Subcutaneous abdominal adipose tissue (tissue), 5 donors: ENCODE measurements at regions not wholly inside any gene's neighbourhood (a gene's known extent, or its start where the extent isn't known, plus 50 kb on each side); places are given as distances from the start of the nearest gene placed in this dataset.

ENCODE experiments used
- H3K27ac ChIP-seq: one replicate; pipeline ENCODE4 v1.7.0; 2013; ENCODE audit warnings: low read depth, mild to moderate bottlenecking, inconsistent platforms, low read length, moderate library complexity
- H3K27me3 ChIP-seq, 5 donors: one replicate each; pipeline ENCODE4 v1.7.0; 2013; ENCODE audit warnings: low read length in 5 of 5, inconsistent platforms in 1 of 5; ENCODE audit not compliant: control insufficient read depth in 5 of 5, insufficient read depth in 4 of 5
- H3K36me3 ChIP-seq, 5 donors: one replicate each; pipeline ENCODE4 v1.7.0; 2013; ENCODE audit warnings: low read length in 5 of 5; ENCODE audit not compliant: control insufficient read depth in 5 of 5, insufficient read depth in 5 of 5
- H3K4me1 ChIP-seq, 5 donors: one replicate each; pipeline ENCODE4 v1.7.0; 2013; ENCODE audit warnings: low read length in 5 of 5, mild to moderate bottlenecking in 3 of 5, moderate library complexity in 1 of 5; ENCODE audit not compliant: control insufficient read depth in 5 of 5, insufficient read depth in 5 of 5
- H3K4me3 ChIP-seq, 5 donors: one replicate each; pipeline ENCODE4 v1.7.0; 2013; ENCODE audit warnings: low read length in 5 of 5, low read depth in 1 of 5
- H3K9ac ChIP-seq, 5 donors: one replicate each; pipeline ENCODE4 v1.7.0; 2013; ENCODE audit warnings: low read length in 5 of 5, mild to moderate bottlenecking in 4 of 5, moderate library complexity in 3 of 5
- H3K9me3 ChIP-seq, 5 donors: one replicate each; pipeline ENCODE4 v1.7.0; 2013; ENCODE audit warnings: low read length in 5 of 5; ENCODE audit not compliant: control insufficient read depth in 5 of 5
- donor health status: healthy.
- donor health status: healthy.
- donor health status: healthy.
- donor health status: healthy.
- donor health status: healthy.

GRCh38 chr12:91556909-91557308 lies 374.3 kb upstream of the DCN start:
- no peak overlapping the region for H3K4me3 ChIP-seq
- H3K27me3 ChIP-seq, result peaks cover 0 to 3% (median 0%) of the 10 kb centered on the region in 5 donors
- no peak overlapping the region for H3K27ac ChIP-seq
- no peak overlapping the region for H3K9ac ChIP-seq
- H3K9me3 ChIP-seq, result peaks cover 0 to 3% (median 0%) of the 10 kb centered on the region in 5 donors
- H3K36me3 ChIP-seq, result no peaks in the 10 kb centered on the region
- H3K4me1 ChIP-seq, result no peaks in the 10 kb centered on the region

GRCh38 chr12:91555436-91556415 lies 373.1 kb upstream of the DCN start:
- Histone ChIP-seq H3K9ac (no peak overlapping the region), H3K4me3 (no peak overlapping the region), H3K27ac (no peak overlapping the region), H3K9me3 (peaks cover 0 to 3% (median 0%) of the 10 kb centered on the region in 5 donors), H3K4me1 (no peaks in the 10 kb centered on the region), H3K36me3 (no peaks in the 10 kb centered on the region), H3K27me3 (peaks cover 0 to 3% (median 0%) of the 10 kb centered on the region in 5 donors)

- no peak overlapping the region for H3K27ac ChIP-seq
- no peaks in the 10 kb centered on the region for H3K36me3 ChIP-seq
- H3K9me3 ChIP-seq, result no peaks in the 10 kb centered on the region
- H3K4me3 ChIP-seq, result no peak overlapping the region
- no peaks in the 10 kb centered on the region for H3K4me1 ChIP-seq
- H3K27me3 ChIP-seq, result peaks cover 0 to 3% (median 0%) of the 10 kb centered on the region in 5 donors
- H3K9ac ChIP-seq, result no peak overlapping the region
These were observed 369.3 kb upstream of the DCN start for GRCh38 chr12:91551927-91552326.

- Histone ChIP-seq H3K27ac (no peak overlapping the region), H3K36me3 (no peaks in the 10 kb centered on the region)
These were observed 368.6 kb upstream of the DCN start for GRCh38 chr12:91551242-91551641.

GRCh38 chr12:91542666-91543065 lies 360.0 kb upstream of the DCN start:
- Histone ChIP-seq H3K9ac (no peak overlapping the region), H3K4me3 (no peak overlapping the region), H3K4me1 (no peaks in the 10 kb centered on the region), H3K9me3 (peaks cover 0 to 4% (median 0%) of the 10 kb centered on the region in 5 donors), H3K27me3 (no peaks in the 10 kb centered on the region), H3K27ac (no peak overlapping the region), H3K36me3 (no peaks in the 10 kb centered on the region)

More at GRCh38 chr12:91551242-91551641, 368.6 kb upstream of the DCN start:
- no peak overlapping the region for H3K4me3 ChIP-seq
- H3K4me1 ChIP-seq, result no peaks in the 10 kb centered on the region
- peaks cover 0 to under 1% (median 0%) of the 10 kb centered on the region in 5 donors for H3K9me3 ChIP-seq
- peaks cover 0 to 3% (median 0%) of the 10 kb centered on the region in 5 donors for H3K27me3 ChIP-seq
- H3K9ac ChIP-seq, result no peak overlapping the region

- no peak overlapping the region for H3K4me3 ChIP-seq
- H3K27ac ChIP-seq, result no peak overlapping the region
- H3K36me3 ChIP-seq, result no peaks in the 10 kb centered on the region
- H3K9ac ChIP-seq, result no peak overlapping the region
- peaks cover 0 to 4% (median 0%) of the 10 kb centered on the region in 5 donors for H3K9me3 ChIP-seq
- no peaks in the 10 kb centered on the region for H3K27me3 ChIP-seq
- H3K4me1 ChIP-seq, result no peaks in the 10 kb centered on the region
These were observed 359.4 kb upstream of the DCN start for GRCh38 chr12:91542067-91542466.

GRCh38 chr12:91538418-91538817 lies 355.8 kb upstream of the DCN start:
- H3K9me3 ChIP-seq, result peaks cover 0 to 10% (median 6%) of the 10 kb centered on the region in 5 donors
- no peak overlapping the region for H3K27ac ChIP-seq
- H3K4me3 ChIP-seq, result no peak overlapping the region
- no peaks in the 10 kb centered on the region for H3K27me3 ChIP-seq
- no peaks in the 10 kb centered on the region for H3K4me1 ChIP-seq
- H3K9ac ChIP-seq, result no peak overlapping the region
- H3K36me3 ChIP-seq, result no peaks in the 10 kb centered on the region

GRCh38 chr12:91533366-91533765 lies 350.7 kb upstream of the DCN start:
- no peak overlapping the region for H3K9ac ChIP-seq
- peaks cover 5 to 13% (median 12%) of the 10 kb centered on the region in 5 donors for H3K9me3 ChIP-seq
- H3K27me3 ChIP-seq, result no peaks in the 10 kb centered on the region
- H3K4me1 ChIP-seq, result no peaks in the 10 kb centered on the region
- H3K27ac ChIP-seq, result no peak overlapping the region
- H3K36me3 ChIP-seq, result no peaks in the 10 kb centered on the region
- H3K4me3 ChIP-seq, result no peak overlapping the region

GRCh38 chr12:91529829-91530228 lies 347.2 kb upstream of the DCN start:
- Histone ChIP-seq H3K9ac (no peak overlapping the region), H3K4me1 (no peaks in the 10 kb centered on the region), H3K4me3 (no peak overlapping the region), H3K27me3 (no peaks in the 10 kb centered on the region), H3K9me3 (peaks cover 5 to 13% (median 12%) of the 10 kb centered on the region in 5 donors), H3K36me3 (no peaks in the 10 kb centered on the region), H3K27ac (no peak overlapping the region)

GRCh38 chr12:91523831-91524230 lies 341.2 kb upstream of the DCN start:
- no peak overlapping the region for H3K27ac ChIP-seq
- H3K4me1 ChIP-seq, result no peaks in the 10 kb centered on the region
- no peaks in the 10 kb centered on the region for H3K27me3 ChIP-seq
- H3K9me3 ChIP-seq, result no peaks in the 10 kb centered on the region
- H3K9ac ChIP-seq, result no peak overlapping the region
- H3K4me3 ChIP-seq, result no peak overlapping the region
- H3K36me3 ChIP-seq, result no peaks in the 10 kb centered on the region
